Stimulated activated naive CD8-positive, alpha-beta T cell treated with anti-CD3 and anti-CD28 coated beads, Interleukin-15, amount 100 ng/mL, for 72 hours (primary cell): ENCODE measurements at regions not wholly inside any gene's neighbourhood (a gene's known extent, or its start where the extent isn't known, plus 50 kb on each side); places are given as distances from the start of the nearest gene placed in this dataset.

ENCODE experiments used
- ATAC-seq: fragments of 150-1000 bp; cut with Tn5 transposase; 2 replicates; pipeline ENCODE4 v1.10.0; 2021; ENCODE audit warnings: mild to moderate bottlenecking, moderate library complexity
- DNase-seq, 2 donors: peaks; one replicate each; pipeline ENCODE4 v3.0.0; 2021 to 2022
- H3K27ac Mint-ChIP-seq, 2 donors: one replicate each; pipeline ENCODE4 v1.8.0; 2022; ENCODE audit warnings: mild to moderate bottlenecking in 2 of 2, mixed read lengths in 2 of 2, moderate library complexity in 2 of 2
- H3K27me3 Mint-ChIP-seq: one replicate; pipeline ENCODE4 v1.8.0; 2022; ENCODE audit warnings: mixed read lengths
- H3K4me1 Mint-ChIP-seq: one replicate; pipeline ENCODE4 v1.8.0; 2022; ENCODE audit warnings: mild to moderate bottlenecking, mixed read lengths
- H3K4me3 Mint-ChIP-seq, 2 donors: one replicate each; pipeline ENCODE4 v1.8.0; 2022; ENCODE audit warnings: mild to moderate bottlenecking in 2 of 2, mixed read lengths in 2 of 2, moderate library complexity in 1 of 2
- H3K9me3 Mint-ChIP-seq, 2 donors: one replicate each; pipeline ENCODE4 v1.8.0; 2022; ENCODE audit warnings: mixed read lengths in 2 of 2

GRCh38 chr9:89812556-89813181 lies 207.9 kb downstream of the GADD45G start:
- ATAC-seq (no peak), DNase-seq (no peak)
- peak overlapping the region in 1 of 2 donors; percentile 67 for H3K27ac Mint-ChIP-seq
- H3K4me1 Mint-ChIP-seq, result peaks cover 42% of the 10 kb centered on the region
- peaks cover 33% of the 10 kb centered on the region for H3K27me3 Mint-ChIP-seq
- no peak overlapping the region for H3K4me3 Mint-ChIP-seq
- no peaks in the 10 kb centered on the region for H3K9me3 Mint-ChIP-seq

- Mint-ChIP-seq H3K27ac (no peak overlapping the region), H3K4me1 (peaks cover 37% of the 10 kb centered on the region), H3K27me3 (peaks cover 33% of the 10 kb centered on the region), H3K4me3 (no peak overlapping the region), H3K9me3 (no peaks in the 10 kb centered on the region)
- ATAC-seq (no peak), DNase-seq (no peak)
Measured at GRCh38 chr9:89813482-89813881, 208.7 kb downstream of the GADD45G start.

- peak overlapping the region in 1 of 2 donors; percentile 2 for H3K27ac Mint-ChIP-seq
- ATAC-seq, result peak; percentile 61
- H3K27me3 Mint-ChIP-seq, result peaks cover 33% of the 10 kb centered on the region
- DNase-seq, result no peak
- H3K4me1 Mint-ChIP-seq, result peaks cover 37% of the 10 kb centered on the region
- peak overlapping the region in 1 of 2 donors; percentile 11 for H3K4me3 Mint-ChIP-seq
- no peaks in the 10 kb centered on the region for H3K9me3 Mint-ChIP-seq
Measured at GRCh38 chr9:89814340-89815040, 209.7 kb downstream of the GADD45G start.

GRCh38 chr9:89815061-89815902 lies 210.5 kb downstream of the GADD45G start:
- no peaks in the 10 kb centered on the region for H3K9me3 Mint-ChIP-seq
- ATAC-seq (no peak), DNase-seq (no peak)
- H3K27me3 Mint-ChIP-seq, result peaks cover 33% of the 10 kb centered on the region
- no peak overlapping the region for H3K27ac Mint-ChIP-seq
- peak overlapping the region in 1 of 2 donors; percentile 11 for H3K4me3 Mint-ChIP-seq
- H3K4me1 Mint-ChIP-seq, result peaks cover 37% of the 10 kb centered on the region

GRCh38 chr9:89815903-89816573 lies 211.2 kb downstream of the GADD45G start:
- Mint-ChIP-seq H3K4me3 (no peak overlapping the region), H3K9me3 (no peaks in the 10 kb centered on the region), H3K27me3 (peaks cover 28% of the 10 kb centered on the region), H3K4me1 (peaks cover 34% of the 10 kb centered on the region), H3K27ac (no peak overlapping the region)
- no peak for ATAC-seq
- no peak for DNase-seq

GRCh38 chr9:89817151-89817950 lies 212.5 kb downstream of the GADD45G start:
- no peak overlapping the region for H3K4me3 Mint-ChIP-seq
- H3K9me3 Mint-ChIP-seq, result no peaks in the 10 kb centered on the region
- ATAC-seq (no peak), DNase-seq (no peak)
- no peak overlapping the region for H3K27ac Mint-ChIP-seq
- peaks cover 14% of the 10 kb centered on the region for H3K27me3 Mint-ChIP-seq
- H3K4me1 Mint-ChIP-seq, result peaks cover 21% of the 10 kb centered on the region

GRCh38 chr9:89820337-89820736 lies 215.5 kb downstream of the GADD45G start:
- Mint-ChIP-seq H3K27me3 (no peaks in the 10 kb centered on the region), H3K4me1 (no peaks in the 10 kb centered on the region), H3K27ac (no peak overlapping the region), H3K9me3 (no peaks in the 10 kb centered on the region), H3K4me3 (no peak overlapping the region)
- ATAC-seq (no peak), DNase-seq (no peak)

GRCh38 chr9:89821081-89821480 lies 216.3 kb downstream of the GADD45G start:
- ATAC-seq, result no peak
- H3K27ac Mint-ChIP-seq, result no peak overlapping the region
- H3K27me3 Mint-ChIP-seq, result no peaks in the 10 kb centered on the region
- no peaks in the 10 kb centered on the region for H3K4me1 Mint-ChIP-seq
- DNase-seq, result no peak
- H3K4me3 Mint-ChIP-seq, result no peak overlapping the region
- H3K9me3 Mint-ChIP-seq, result no peaks in the 10 kb centered on the region

GRCh38 chr9:89822996-89823395 lies 218.2 kb downstream of the GADD45G start:
- H3K4me3 Mint-ChIP-seq, result no peak overlapping the region
- ATAC-seq (no peak), DNase-seq (no peak)
- no peaks in the 10 kb centered on the region for H3K9me3 Mint-ChIP-seq
- H3K4me1 Mint-ChIP-seq, result peaks cover 6% of the 10 kb centered on the region
- H3K27me3 Mint-ChIP-seq, result no peaks in the 10 kb centered on the region
- no peak overlapping the region for H3K27ac Mint-ChIP-seq

- Mint-ChIP-seq H3K27ac (no peak overlapping the region), H3K27me3 (no peaks in the 10 kb centered on the region), H3K4me3 (no peak overlapping the region), H3K4me1 (peaks cover 16% of the 10 kb centered on the region), H3K9me3 (peaks cover 0 to 14% of the 10 kb centered on the region in 2 donors)
- DNase-seq, result no peak
- ATAC-seq, result no peak
Measured at GRCh38 chr9:89825669-89826068, 220.9 kb downstream of the GADD45G start.

- Mint-ChIP-seq H3K27me3 (no peaks in the 10 kb centered on the region), H3K4me3 (no peak overlapping the region), H3K27ac (no peak overlapping the region), H3K9me3 (peaks cover 0 to 16% of the 10 kb centered on the region in 2 donors), H3K4me1 (peaks cover 16% of the 10 kb centered on the region)
- DNase-seq (no peak), ATAC-seq (no peak)
Measured at GRCh38 chr9:89826186-89826585, 221.4 kb downstream of the GADD45G start.

GRCh38 chr9:89829346-89829745 lies 224.5 kb downstream of the GADD45G start:
- H3K4me3 Mint-ChIP-seq, result no peak overlapping the region
- no peak for ATAC-seq
- peaks cover 4 to 16% of the 10 kb centered on the region in 2 donors for H3K9me3 Mint-ChIP-seq
- H3K27ac Mint-ChIP-seq, result no peak overlapping the region
- H3K4me1 Mint-ChIP-seq, result peaks cover 16% of the 10 kb centered on the region
- peaks cover 8% of the 10 kb centered on the region for H3K27me3 Mint-ChIP-seq
- no peak for DNase-seq

- peaks cover 2 to 4% of the 10 kb centered on the region in 2 donors for H3K9me3 Mint-ChIP-seq
- DNase-seq, result no peak
Measured at GRCh38 chr9:89835666-89836065, 230.9 kb downstream of the GADD45G start.

GRCh38 chr9:89837162-89837933 lies 232.5 kb downstream of the GADD45G start:
- Mint-ChIP-seq H3K4me3 (no peak overlapping the region), H3K9me3 (peaks cover 0 to 4% of the 10 kb centered on the region in 2 donors), H3K4me1 (no peaks in the 10 kb centered on the region), H3K27me3 (peaks cover 8% of the 10 kb centered on the region), H3K27ac (peak overlapping the region in 1 of 2 donors; percentile 82)
- no peak for ATAC-seq
- no peak for DNase-seq

More at GRCh38 chr9:89835666-89836065, 230.9 kb downstream of the GADD45G start:
- no peak for ATAC-seq
- Mint-ChIP-seq H3K27me3 (peaks cover 8% of the 10 kb centered on the region), H3K4me3 (no peak overlapping the region), H3K27ac (no peak overlapping the region), H3K4me1 (no peaks in the 10 kb centered on the region)
